K562 (cell line): ENCODE measurements at regions not wholly inside any gene's neighbourhood (a gene's known extent, or its start where the extent isn't known, plus 50 kb on each side); places are given as distances from the start of the nearest gene placed in this dataset.

Experiments
- ATAC-seq: fragments of 200-7000 bp; cut with Tn5 transposase; 3 replicates; pipeline ENCODE4 v1.9.1; 2020; ENCODE audit warnings: moderate library complexity
- BruUV-seq: library from RNA; stranded (reverse); fragments of 400-500 nt; replicated peaks from 2 replicates; lab custom pipeline; 2021; lab: Mats Ljungman, UMichigan
- CTCF ChIA-PET: fragments of 300-600 bp; formaldehyde crosslinking; extraction: SDS; loops from one replicate; lab custom pipeline; 2021; ENCODE audit warnings: low intra/inter-chr PET ratio; lab: Yijun Ruan, JAX
- POLR2A ChIA-PET: fragments of 300-600, 350-650 bp; sonication (Branson Sonifier 250); formaldehyde crosslinking; extraction: SDS; loops from one replicate; lab custom pipeline; 2021; ENCODE audit warnings: antibody characterized with exemption, inconsistent platforms; lab: Yijun Ruan, JAX
- DNase-seq, 4 experiments: peaks; one replicate each; pipeline versions ENCODE4 v3.0.0 to v3.0.0-alpha.2; 2011 to 2018; ENCODE audit warnings: low spot score in 3 of 4, mixed read lengths in 3 of 4; ENCODE audit errors: extremely low read depth in 1 of 4
- FAIRE-seq: peaks from 2 replicates; lab custom pipeline; 2011; peaks lifted over from hg19 to GRCh38; lab: Jason Lieb, UNC
- H2AFZ ChIP-seq: 2 replicates; pipeline ENCODE4 v1.6.0; 2011; ENCODE audit warnings: low read depth, low read length, control low read depth, inconsistent platforms
- H3K27ac ChIP-seq: fragments of 200-600 bp; 3 replicates; pipeline ENCODE4 v1.8.0; 2011; ENCODE audit warnings: low read depth, mild to moderate bottlenecking, control low read depth, inconsistent platforms, low read length, moderate library complexity, mixed read lengths; ENCODE audit errors: extremely low read depth
- H3K27me3 ChIP-seq, 2 experiments: fragments of 300-600 bp in 1 of 2; 2 replicates in 1 of 2; 3 replicates in 1 of 2; pipeline versions ENCODE4 v1.6.0 to v1.8.0; 2011; ENCODE audit warnings: inconsistent platforms in 2 of 2, low read length in 2 of 2, mild to moderate bottlenecking in 1 of 2, mixed read lengths in 1 of 2, moderate library complexity in 1 of 2; ENCODE audit not compliant: control insufficient read depth in 2 of 2, insufficient read depth in 2 of 2
- H3K36me3 ChIP-seq: fragments of 300-600 bp; 3 replicates; pipeline ENCODE4 v1.8.0; 2011; ENCODE audit warnings: mild to moderate bottlenecking, low read length, inconsistent platforms; ENCODE audit not compliant: control insufficient read depth, insufficient read depth
- H3K4me1 ChIP-seq, 2 experiments: fragments of 200-600 bp in 1 of 2; replicated peaks in 1 of 2; 2 replicates in 1 of 2; 3 replicates in 1 of 2; pipeline versions ENCODE4 v1.5.1 to v1.8.0; 2011; ENCODE audit warnings: inconsistent platforms in 2 of 2, low read length in 2 of 2, mild to moderate bottlenecking in 1 of 2, mixed read lengths in 1 of 2, moderate library complexity in 1 of 2; ENCODE audit not compliant: control insufficient read depth in 2 of 2, insufficient read depth in 2 of 2
- H3K4me2 ChIP-seq: 2 replicates; pipeline ENCODE4 v1.6.1; 2011; ENCODE audit warnings: low read length, control low read depth, inconsistent platforms, mixed read lengths; ENCODE audit not compliant: insufficient read depth
- H3K4me3 ChIP-seq: fragments of 200-600 bp; sonication (generic), shearing (Covaris generic); 2 replicates; pipeline ENCODE4 v1.5.1; 2016; ENCODE audit warnings: control low read depth, inconsistent platforms
- H3K79me2 ChIP-seq: fragments of 200-600 bp; 3 replicates; pipeline ENCODE4 v1.8.0; 2011; ENCODE audit warnings: low read length, inconsistent platforms; ENCODE audit not compliant: control insufficient read depth, insufficient read depth
- H3K9ac ChIP-seq, 2 experiments: 2 replicates each; pipeline versions ENCODE4 v1.6.0 to v1.6.1; 2011; ENCODE audit warnings: low read depth in 2 of 2, low read length in 2 of 2, control low read depth in 1 of 2, inconsistent platforms in 1 of 2, mild to moderate bottlenecking in 1 of 2, mixed read lengths in 1 of 2; ENCODE audit not compliant: insufficient read depth in 1 of 2
- H3K9me1 ChIP-seq: one replicate; pipeline ENCODE4 v1.6.0; 2011; ENCODE audit warnings: inconsistent platforms, mild to moderate bottlenecking, low read length, moderate library complexity; ENCODE audit not compliant: control insufficient read depth, insufficient read depth
- H3K9me3 ChIP-seq: replicated peaks from 2 replicates; pipeline ENCODE4 v1.5.1; 2011; ENCODE audit warnings: low read depth, low read length, inconsistent platforms; ENCODE audit not compliant: control insufficient read depth, insufficient read depth
- H4K20me1 ChIP-seq: replicated peaks from 2 replicates; pipeline ENCODE4 v1.6.1; 2011; ENCODE audit warnings: low read length, inconsistent platforms, mixed read lengths; ENCODE audit not compliant: control insufficient read depth, insufficient read depth
- CUX1 ChIP-seq: fragments of 200-800 bp; sonication (Bioruptor generic); IDR thresholded peaks from 2 replicates; pipeline ENCODE4 v1.6.1; 2016; ENCODE audit warnings: missing genetic modification characterization, missing compliant biosample characterization
- NFATC3 ChIP-seq: fragments of 450-650 bp; IDR thresholded peaks from 2 replicates; pipeline ENCODE4 v1.6.1; 2017; ENCODE audit warnings: mild to moderate bottlenecking
- PTRF ChIP-seq: fragments of 450-650 bp; IDR thresholded peaks from 2 replicates; pipeline ENCODE4 v1.6.1; 2016; ENCODE audit warnings: mild to moderate bottlenecking, missing genetic modification characterization, missing compliant biosample characterization
- RBM15 ChIP-seq: fragments of 200-400 bp; formaldehyde crosslinking; IDR thresholded peaks from 2 replicates; pipeline ENCODE4 v1.6.1; 2018; ENCODE audit warnings: mild to moderate bottlenecking, low read length, moderate library complexity; ENCODE audit not compliant: insufficient read depth
- STAG1 ChIP-seq: sonication (generic); formaldehyde crosslinking; IDR thresholded peaks from 2 replicates; pipeline ENCODE4 v1.5.0; 2020; ENCODE audit warnings: missing genetic modification reagents, borderline replicate concordance
- ZNF133 ChIP-seq: fragments of 250-450 bp; sonication (Bioruptor Pico); IDR thresholded peaks from 2 replicates; pipeline ENCODE4 v1.4.0; 2020; ENCODE audit warnings: mild to moderate bottlenecking
- ZNF699 ChIP-seq: fragments of 250-450 bp; sonication (Bioruptor Pico); IDR thresholded peaks from 2 replicates; pipeline ENCODE4 v1.8.0; 2021; ENCODE audit warnings: mild to moderate bottlenecking, moderate library complexity; ENCODE audit not compliant: insufficient replicate concordance
- WGBS: fragments of 100-300 bp; shearing (Covaris generic); methylation state at CpG from one replicate; pipeline ENCODE4 v1.1.6; 2016; ENCODE audit warnings: low coverage, mixed read lengths; ENCODE audit not compliant: insufficient coverage; ENCODE audit errors: missing lambda C conversion rate; 5-methylcytosine and 5-hydroxymethylcytosine counted together
- in situ Hi-C: fragments of 300-500 bp; cut with MboI; formaldehyde crosslinking; loops from 4 replicates; pipeline ENCODE4 v1.15.0; 2018; ENCODE audit warnings: inconsistent platforms, mixed read lengths
- intact Hi-C: fragments of 100-400 bp; cut with micrococcal nuclease; formaldehyde crosslinking; loops from 2 replicates; pipeline ENCODE4 v1.14.2; 2022
- TF ChIP-seq, protein P1 (sequence below): sonication (generic); formaldehyde crosslinking; IDR thresholded peaks from 2 replicates; pipeline ENCODE4 v1.8.0; 2022; ENCODE audit warnings: mild to moderate bottlenecking, missing genetic modification reagents

- Histone ChIP-seq H3K79me2 (no peaks in the 10 kb centered on the region), H3K4me3 (no peak overlapping the region), H3K9me3 (no peaks in the 10 kb centered on the region), H2AFZ (no peak overlapping the region), H4K20me1 (no peaks in the 10 kb centered on the region), H3K9ac (no peak overlapping the region), H3K4me1 (no peaks in the 10 kb centered on the region), H3K27me3 (no peaks in the 10 kb centered on the region), H3K27ac (no peak overlapping the region)
- ATAC-seq (no peak), FAIRE-seq (no peak), DNase-seq (no peak)
- no TSS peak for BruUV-seq
- ChIA-PET POLR2A (no interaction called here), CTCF (no interaction called here)
- in situ Hi-C loops = no loop called here
- TF ChIP-seq ZNF133 (CRISPR knock-in tag) (no peak), PTRF (tag) (no peak), ZNF699 (CRISPR knock-in tag) (no peak)
- TF ChIP-seq, all 486 proteins: peak for 0
- Histone ChIP-seq H3K4me2 (no peak overlapping the region), H3K36me3 (no peaks in the 10 kb centered on the region), H3K9me1 (no peaks in the 10 kb centered on the region)
- intact Hi-C loops = no loop called here
- WGBS = 0% methylated on average over 1 of the region's 1 CpG
Measured at GRCh38 chr4:28918871-28919270, 1801.3 kb upstream of the PCDH7 start.

DNA sequence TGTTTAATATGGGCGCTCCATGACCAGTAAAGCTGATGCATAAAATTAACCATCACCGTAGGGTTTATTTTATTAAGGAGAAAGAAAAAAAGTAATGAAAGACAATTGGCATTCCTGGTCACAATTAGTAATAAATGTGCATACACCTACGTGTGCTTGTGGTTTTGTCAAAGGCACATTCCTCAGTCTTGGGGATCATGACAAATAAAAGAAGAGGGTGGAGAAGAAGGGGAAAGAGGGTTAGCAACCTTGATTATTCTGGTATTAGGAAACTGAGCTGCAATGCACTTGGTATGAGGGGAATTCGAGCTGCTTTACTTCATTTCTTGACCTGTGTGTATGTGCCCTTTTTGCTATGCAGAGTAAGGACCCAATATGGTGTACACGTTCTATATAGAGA, 1798.3 kb upstream of the PCDH7 start:
- intact Hi-C loops = no loop called here
- Histone ChIP-seq H2AFZ (no peak overlapping the region), H3K27me3 (no peaks in the 10 kb centered on the region), H3K9me1 (no peaks in the 10 kb centered on the region), H3K4me2 (no peak overlapping the region), H3K79me2 (no peaks in the 10 kb centered on the region), H3K4me1 (no peaks in the 10 kb centered on the region), H3K9ac (no peak overlapping the region), H3K27ac (no peak overlapping the region), H3K4me3 (no peak overlapping the region), H4K20me1 (no peaks in the 10 kb centered on the region), H3K36me3 (no peaks in the 10 kb centered on the region), H3K9me3 (no peaks in the 10 kb centered on the region)
- ATAC-seq (no peak), DNase-seq (no peak), FAIRE-seq (no peak)
- CTCF ChIA-PET = no interaction called here
- POLR2A ChIA-PET = no interaction called here
- in situ Hi-C loops = no loop called here
- 0% methylated on average over 5 of the region's 5 CpGs for WGBS
- BruUV-seq = no TSS peak
- TF ChIP-seq STAG1 (CRISPR knock-in tag) = no peak
- TF ChIP-seq RBM15 = no peak
- no peak for TF ChIP-seq NFATC3
- TF ChIP-seq, protein P1, sequence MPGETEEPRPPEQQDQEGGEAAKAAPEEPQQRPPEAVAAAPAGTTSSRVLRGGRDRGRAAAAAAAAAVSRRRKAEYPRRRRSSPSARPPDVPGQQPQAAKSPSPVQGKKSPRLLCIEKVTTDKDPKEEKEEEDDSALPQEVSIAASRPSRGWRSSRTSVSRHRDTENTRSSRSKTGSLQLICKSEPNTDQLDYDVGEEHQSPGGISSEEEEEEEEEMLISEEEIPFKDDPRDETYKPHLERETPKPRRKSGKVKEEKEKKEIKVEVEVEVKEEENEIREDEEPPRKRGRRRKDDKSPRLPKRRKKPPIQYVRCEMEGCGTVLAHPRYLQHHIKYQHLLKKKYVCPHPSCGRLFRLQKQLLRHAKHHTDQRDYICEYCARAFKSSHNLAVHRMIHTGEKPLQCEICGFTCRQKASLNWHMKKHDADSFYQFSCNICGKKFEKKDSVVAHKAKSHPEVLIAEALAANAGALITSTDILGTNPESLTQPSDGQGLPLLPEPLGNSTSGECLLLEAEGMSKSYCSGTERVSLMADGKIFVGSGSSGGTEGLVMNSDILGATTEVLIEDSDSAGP (CRISPR knock-in tag) = no peak
- no peak for TF ChIP-seq CUX1
